HG02571 (cell line): ENCODE measurements at regions not wholly inside any gene's neighbourhood (a gene's known extent, or its start where the extent isn't known, plus 50 kb on each side); places are given as distances from the start of the nearest gene placed in this dataset.

Source experiments
- ATAC-seq: cut with Tn5 transposase; IDR thresholded peaks from one replicate; pipeline ENCODE4 v1.9.1; 2021; ENCODE audit warnings: mild to moderate bottlenecking, moderate library complexity; ENCODE audit not compliant: unreplicated experiment

- no peak for ATAC-seq
Observed at GRCh38 chr14:22391908-22392565, 197.0 kb downstream of the DAD1 start.

- no peak for ATAC-seq
Observed at GRCh38 chr14:22390824-22391461, 198.1 kb downstream of the DAD1 start.

GRCh38 chr14:22390195-22390594 lies 198.8 kb downstream of the DAD1 start:
- no peak for ATAC-seq

GRCh38 chr14:22388669-22389595 lies 200.1 kb downstream of the DAD1 start:
- no peak for ATAC-seq

GRCh38 chr14:22387776-22388241 lies 201.2 kb downstream of the DAD1 start:
- no peak for ATAC-seq

GRCh38 chr14:22386924-22387775 lies 201.9 kb downstream of the DAD1 start:
- ATAC-seq = no peak

GRCh38 chr14:22384974-22385526 lies 204.0 kb downstream of the DAD1 start:
- no peak for ATAC-seq

GRCh38 chr14:22384167-22384549 lies 204.9 kb downstream of the DAD1 start:
- no peak for ATAC-seq

GRCh38 chr14:22383515-22384166 lies 205.4 kb downstream of the DAD1 start:
- ATAC-seq = peak; percentile 46

GRCh38 chr14:22382955-22383354 lies 206.1 kb downstream of the DAD1 start:
- no peak for ATAC-seq

- no peak for ATAC-seq
Observed at GRCh38 chr14:22382395-22382794, 206.6 kb downstream of the DAD1 start.

- no peak for ATAC-seq
Observed at GRCh38 chr14:22381766-22382165, 207.3 kb downstream of the DAD1 start.

GRCh38 chr14:22381408-22381760 lies 207.6 kb downstream of the DAD1 start:
- ATAC-seq = no peak

GRCh38 chr14:22380571-22381407 lies 208.2 kb downstream of the DAD1 start:
- ATAC-seq = no peak

GRCh38 chr14:22379727-22380126 lies 209.3 kb downstream of the DAD1 start:
- ATAC-seq = no peak

GRCh38 chr14:22378181-22378580 lies 210.8 kb downstream of the DAD1 start:
- ATAC-seq = no peak

- no peak for ATAC-seq
Observed at GRCh38 chr14:22375321-22375930, 213.6 kb downstream of the DAD1 start.

- ATAC-seq = no peak
Observed at GRCh38 chr14:22370084-22370847, 218.8 kb downstream of the DAD1 start.
